DOHH2 (cell line): ENCODE measurements at regions not wholly inside any gene's neighbourhood (a gene's known extent, or its start where the extent isn't known, plus 50 kb on each side); places are given as distances from the start of the nearest gene placed in this dataset.

Experiments
- H3F3A ChIP-seq: fragments of 200-600 bp; sonication (generic), shearing (Covaris generic); 2 replicates; pipeline ENCODE4 v1.6.0; 2016; ENCODE audit warnings: antibody characterized with exemption, mild to moderate bottlenecking; ENCODE audit not compliant: control insufficient read depth, insufficient read depth
- H3K27ac ChIP-seq: fragments of 200-600 bp; sonication (generic); 2 replicates; pipeline ENCODE4 v1.5.1; 2014; ENCODE audit warnings: low read depth, mild to moderate bottlenecking, low read length, moderate library complexity
- H3K27me3 ChIP-seq: fragments of 200-600 bp; sonication (generic); 2 replicates; pipeline ENCODE4 v1.6.1; 2014; ENCODE audit warnings: mild to moderate bottlenecking, low read length, mixed read lengths; ENCODE audit not compliant: control insufficient read depth
- H3K36me3 ChIP-seq: fragments of 200-600 bp; sonication (generic); 2 replicates; pipeline ENCODE4 v1.6.1; 2014; ENCODE audit warnings: mild to moderate bottlenecking, low read length, moderate library complexity, mixed read lengths; ENCODE audit not compliant: control insufficient read depth
- H3K4me1 ChIP-seq: fragments of 200-600 bp; sonication (generic); 2 replicates; pipeline ENCODE4 v1.6.1; 2014; ENCODE audit warnings: mild to moderate bottlenecking, low read length, mixed read lengths; ENCODE audit not compliant: control insufficient read depth
- H3K4me2 ChIP-seq: fragments of 200-600 bp; sonication (generic); 2 replicates; pipeline ENCODE4 v1.6.0; 2014; ENCODE audit warnings: mild to moderate bottlenecking, low read length, moderate library complexity
- H3K4me3 ChIP-seq: fragments of 200-600 bp; sonication (generic); 2 replicates; pipeline ENCODE4 v1.5.1; 2014; ENCODE audit warnings: mild to moderate bottlenecking, low read length, mixed read lengths
- H3K79me2 ChIP-seq: fragments of 200-600 bp; sonication (generic); 2 replicates; pipeline ENCODE4 v1.6.1; 2014; ENCODE audit warnings: mild to moderate bottlenecking, low read length, mixed read lengths; ENCODE audit not compliant: control insufficient read depth
- H3K9me2 ChIP-seq: fragments of 200-600 bp; sonication (generic); replicated peaks from 2 replicates; pipeline ENCODE4 v1.6.1; 2014; ENCODE audit warnings: mild to moderate bottlenecking, low read length, mixed read lengths; ENCODE audit not compliant: control insufficient read depth
- H3K9me3 ChIP-seq: fragments of 200-600 bp; sonication (generic); 2 replicates; pipeline ENCODE4 v1.6.1; 2014; ENCODE audit warnings: antibody characterized with exemption, low read length, mixed read lengths; ENCODE audit not compliant: control insufficient read depth, insufficient read depth
- H4K20me1 ChIP-seq: fragments of 200-600 bp; sonication (generic); 2 replicates; pipeline ENCODE4 v1.6.0; 2014; ENCODE audit warnings: low read depth, mild to moderate bottlenecking, antibody characterized with exemption, low read length, moderate library complexity; ENCODE audit not compliant: control insufficient read depth, insufficient read depth
- EZH2phosphoT487 ChIP-seq: fragments of 200-600 bp; sonication (generic); IDR thresholded peaks from 2 replicates; pipeline ENCODE4 v1.6.1; 2017; ENCODE audit warnings: borderline replicate concordance, mild to moderate bottlenecking, antibody characterized with exemption, low read length, moderate library complexity, mixed read lengths
- TF ChIP-seq, protein P1 (sequence below): fragments of 200-600 bp; sonication (generic); IDR thresholded peaks from one replicate; pipeline ENCODE4 v1.5.1; 2014; ENCODE audit warnings: antibody characterized with exemption, mild to moderate bottlenecking, low read depth, low read length; ENCODE audit not compliant: poor library complexity, severe bottlenecking

DNA sequence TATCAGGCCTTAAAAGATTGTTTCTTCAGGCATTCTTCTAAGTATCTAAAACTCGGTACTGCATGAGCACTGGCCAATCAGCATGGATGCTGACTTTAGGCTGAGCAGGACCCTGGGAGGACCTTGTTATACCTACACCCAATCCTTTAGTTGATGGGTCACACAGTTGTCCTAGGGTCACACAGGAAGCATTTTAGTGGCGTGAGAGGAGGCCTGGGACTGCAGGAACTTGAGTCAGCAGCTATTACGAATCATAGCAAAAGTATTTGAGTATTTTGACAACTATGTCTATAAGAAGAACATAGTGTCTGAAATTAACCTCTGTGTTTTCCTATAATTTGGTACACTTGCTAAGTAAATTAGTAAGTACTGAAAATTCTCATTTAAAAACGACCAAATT is 741.4 kb downstream of the HACE1 start:
- no peak overlapping the region for H3K4me2 ChIP-seq
- no peaks in the 10 kb centered on the region for H3K4me1 ChIP-seq
- no peaks in the 10 kb centered on the region for H3K9me2 ChIP-seq
- no peaks in the 10 kb centered on the region for H3F3A ChIP-seq
- H3K4me3 ChIP-seq: no peak overlapping the region
- no peaks in the 10 kb centered on the region for H4K20me1 ChIP-seq
- no peak overlapping the region for H3K27ac ChIP-seq
- H3K9me3 ChIP-seq: no peaks in the 10 kb centered on the region
- H3K27me3 ChIP-seq: no peaks in the 10 kb centered on the region
- H3K79me2 ChIP-seq: no peaks in the 10 kb centered on the region
- TF ChIP-seq, protein P1, sequence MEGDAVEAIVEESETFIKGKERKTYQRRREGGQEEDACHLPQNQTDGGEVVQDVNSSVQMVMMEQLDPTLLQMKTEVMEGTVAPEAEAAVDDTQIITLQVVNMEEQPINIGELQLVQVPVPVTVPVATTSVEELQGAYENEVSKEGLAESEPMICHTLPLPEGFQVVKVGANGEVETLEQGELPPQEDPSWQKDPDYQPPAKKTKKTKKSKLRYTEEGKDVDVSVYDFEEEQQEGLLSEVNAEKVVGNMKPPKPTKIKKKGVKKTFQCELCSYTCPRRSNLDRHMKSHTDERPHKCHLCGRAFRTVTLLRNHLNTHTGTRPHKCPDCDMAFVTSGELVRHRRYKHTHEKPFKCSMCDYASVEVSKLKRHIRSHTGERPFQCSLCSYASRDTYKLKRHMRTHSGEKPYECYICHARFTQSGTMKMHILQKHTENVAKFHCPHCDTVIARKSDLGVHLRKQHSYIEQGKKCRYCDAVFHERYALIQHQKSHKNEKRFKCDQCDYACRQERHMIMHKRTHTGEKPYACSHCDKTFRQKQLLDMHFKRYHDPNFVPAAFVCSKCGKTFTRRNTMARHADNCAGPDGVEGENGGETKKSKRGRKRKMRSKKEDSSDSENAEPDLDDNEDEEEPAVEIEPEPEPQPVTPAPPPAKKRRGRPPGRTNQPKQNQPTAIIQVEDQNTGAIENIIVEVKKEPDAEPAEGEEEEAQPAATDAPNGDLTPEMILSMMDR: no peak
- no peak for TF ChIP-seq EZH2phosphoT487
- H3K36me3 ChIP-seq: no peaks in the 10 kb centered on the region

DNA sequence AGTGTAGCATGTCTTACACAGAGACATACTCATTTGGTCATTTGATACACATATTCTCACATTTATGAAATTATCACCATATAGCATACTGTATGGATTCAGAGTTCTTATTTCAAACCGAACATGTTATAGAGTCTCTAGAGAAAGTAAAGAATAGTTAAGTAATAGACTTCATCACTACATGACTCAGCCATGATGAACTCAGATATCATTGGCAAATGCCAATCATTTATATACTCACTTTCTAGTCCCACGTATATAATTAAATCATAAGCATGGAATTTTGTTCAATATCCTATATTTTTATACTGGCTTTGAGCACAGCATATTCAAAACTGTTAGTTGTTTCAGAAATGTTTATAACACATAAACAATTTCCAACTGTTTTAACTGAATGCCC is 749.9 kb downstream of the HACE1 start:
- Histone ChIP-seq H3K9me2 (no peaks in the 10 kb centered on the region), H3K27me3 (no peaks in the 10 kb centered on the region), H3K36me3 (no peaks in the 10 kb centered on the region), H3K79me2 (no peaks in the 10 kb centered on the region), H3F3A (no peaks in the 10 kb centered on the region), H3K4me2 (no peak overlapping the region), H4K20me1 (no peaks in the 10 kb centered on the region), H3K4me1 (no peaks in the 10 kb centered on the region), H3K9me3 (no peaks in the 10 kb centered on the region), H3K4me3 (no peak overlapping the region), H3K27ac (no peak overlapping the region)
- TF ChIP-seq, protein P1: no peak
- no peak for TF ChIP-seq EZH2phosphoT487

DNA sequence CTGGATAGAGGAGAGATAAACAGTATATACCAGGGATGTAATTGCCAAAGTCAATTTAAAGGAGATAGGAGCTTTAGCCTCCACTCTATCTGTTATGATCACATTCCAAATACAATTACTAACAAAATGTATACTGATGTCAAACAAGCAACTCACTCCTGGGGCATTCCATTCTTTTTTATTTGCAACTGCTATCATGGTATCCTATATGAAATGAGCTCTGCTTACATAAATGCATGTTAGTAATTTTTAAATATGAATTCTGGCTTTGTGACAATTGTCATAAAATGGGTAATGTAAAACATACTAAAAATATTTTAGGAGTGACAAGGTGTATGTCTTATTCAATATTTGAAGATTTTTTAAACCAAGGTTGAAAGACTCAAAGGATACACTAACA is 751.1 kb downstream of the HACE1 start:
- Histone ChIP-seq H4K20me1 (no peaks in the 10 kb centered on the region), H3K4me1 (no peaks in the 10 kb centered on the region), H3K27ac (no peak overlapping the region), H3K9me2 (no peaks in the 10 kb centered on the region), H3K79me2 (no peaks in the 10 kb centered on the region), H3K4me2 (no peak overlapping the region), H3K27me3 (no peaks in the 10 kb centered on the region), H3K36me3 (no peaks in the 10 kb centered on the region), H3K9me3 (no peaks in the 10 kb centered on the region), H3F3A (no peaks in the 10 kb centered on the region), H3K4me3 (no peak overlapping the region)
- TF ChIP-seq, protein P1: no peak
- no peak for TF ChIP-seq EZH2phosphoT487
